Transverse colon (tissue), 4 donors: ENCODE measurements at regions not wholly inside any gene's neighbourhood (a gene's known extent, or its start where the extent isn't known, plus 50 kb on each side); places are given as distances from the start of the nearest gene placed in this dataset.

Experiments
- DNase-seq: peaks from one replicate; pipeline ENCODE4 v3.0.0-alpha.2; 2019
- H3K27ac ChIP-seq, 4 donors: fragments of 200-600 bp; sonication (generic); 2 replicates each; pipeline ENCODE4 v1.5.1; 2016 to 2018; ENCODE audit warnings: inconsistent platforms in 4 of 4
- H3K27me3 ChIP-seq: fragments of 200-600 bp; sonication (generic); 2 replicates; pipeline ENCODE4 v1.5.1; 2017; ENCODE audit warnings: inconsistent platforms
- H3K36me3 ChIP-seq, 4 donors: fragments of 200-600 bp; sonication (generic); 2 replicates each; pipeline ENCODE4 v1.5.1; 2017 to 2019; ENCODE audit warnings: inconsistent platforms in 4 of 4
- H3K4me1 ChIP-seq, 4 donors: fragments of 200-600 bp; sonication (generic); 2 replicates each; pipeline ENCODE4 v1.5.1; 2017 to 2020; ENCODE audit warnings: inconsistent platforms in 4 of 4
- H3K4me3 ChIP-seq, 4 donors: fragments of 200-600 bp; sonication (generic); 1 replicate in 1 of 4; 2 replicates in 3 of 4; pipeline versions ENCODE4 v1.5.1 to v1.6.1; 2017 to 2019; ENCODE audit warnings: inconsistent platforms in 4 of 4
- H3K9me3 ChIP-seq, 2 donors: fragments of 200-600 bp; sonication (generic); 2 replicates each; pipeline ENCODE4 v1.5.1; 2017 to 2019; ENCODE audit warnings: inconsistent platforms in 2 of 2
- CTCF ChIP-seq, 5 experiments: fragments of 200-600 bp in 3 of 5; fragments of 450-650 bp in 2 of 5; sonication (generic) in 3 of 5; IDR thresholded peaks; 1 replicate in 2 of 5; 2 replicates in 3 of 5; pipeline ENCODE4 v1.5.1; 2016 to 2017; ENCODE audit warnings: antibody characterized with exemption in 5 of 5, inconsistent platforms in 3 of 5, mild to moderate bottlenecking in 2 of 5, moderate library complexity in 1 of 5
- EP300 ChIP-seq: sonication (generic); formaldehyde crosslinking; IDR thresholded peaks from one replicate; pipeline ENCODE4 v1.6.1; 2017; ENCODE audit warnings: antibody characterized with exemption, low read depth
- POLR2A ChIP-seq: fragments of 450-650 bp; IDR thresholded peaks from one replicate; pipeline ENCODE4 v1.6.1; 2016; ENCODE audit warnings: antibody characterized with exemption, mild to moderate bottlenecking, moderate library complexity
- POLR2AphosphoS5 ChIP-seq, 3 donors: sonication (generic); formaldehyde crosslinking; IDR thresholded peaks; one replicate each; pipeline ENCODE4 v1.6.1; 2016; ENCODE audit warnings: antibody characterized with exemption in 3 of 3
- WGBS, 2 donors: methylation state at CpG; one replicate each; pipeline ENCODE4 v1.1.5; 2018; ENCODE audit warnings: low coverage in 1 of 2; 5-methylcytosine and 5-hydroxymethylcytosine counted together
- in situ Hi-C, 4 donors: fragments of 200-750 bp; cut with MboI; loops; one replicate each; pipeline versions ENCODE4 v1.15.0 to v1.15.1; 2017; ENCODE audit warnings: low sequenced_read_pairs in 3 of 4, low pct_ligation_motif_present in 1 of 4, low pct_unique_long_range_greater_than_20kb in 1 of 4
- intact Hi-C: fragments of 100-400 bp; cut with DNase I; formaldehyde crosslinking; loops from one replicate; pipeline ENCODE4 v1.15.1; 2023; ENCODE audit warnings: low total_unique reads

- no peak overlapping the region for H3K4me3 ChIP-seq
- no peaks in the 10 kb centered on the region for H3K36me3 ChIP-seq
- no peaks in the 10 kb centered on the region for H3K9me3 ChIP-seq
- TF ChIP-seq POLR2A = no peak
- no peak for TF ChIP-seq POLR2AphosphoS5 (IDR thresholded peaks at IDR 0.05)
- TF ChIP-seq EP300 = no peak
- TF ChIP-seq CTCF (IDR thresholded peaks at IDR 0.05) = no peak
- H3K27me3 ChIP-seq = no peaks in the 10 kb centered on the region
- in situ Hi-C loops (no loop called here), intact Hi-C loops (no loop called here)
- no peaks in the 10 kb centered on the region for H3K4me1 ChIP-seq
- WGBS, 2 donors = 78 to 79% methylated on average over 4 of the region's 4 CpGs
- no peak overlapping the region for H3K27ac ChIP-seq
- no peak for DNase-seq
These were observed 109.0 kb upstream of the C1QTNF7 start for GRCh38 chr4:15318621-15319348.

DNA sequence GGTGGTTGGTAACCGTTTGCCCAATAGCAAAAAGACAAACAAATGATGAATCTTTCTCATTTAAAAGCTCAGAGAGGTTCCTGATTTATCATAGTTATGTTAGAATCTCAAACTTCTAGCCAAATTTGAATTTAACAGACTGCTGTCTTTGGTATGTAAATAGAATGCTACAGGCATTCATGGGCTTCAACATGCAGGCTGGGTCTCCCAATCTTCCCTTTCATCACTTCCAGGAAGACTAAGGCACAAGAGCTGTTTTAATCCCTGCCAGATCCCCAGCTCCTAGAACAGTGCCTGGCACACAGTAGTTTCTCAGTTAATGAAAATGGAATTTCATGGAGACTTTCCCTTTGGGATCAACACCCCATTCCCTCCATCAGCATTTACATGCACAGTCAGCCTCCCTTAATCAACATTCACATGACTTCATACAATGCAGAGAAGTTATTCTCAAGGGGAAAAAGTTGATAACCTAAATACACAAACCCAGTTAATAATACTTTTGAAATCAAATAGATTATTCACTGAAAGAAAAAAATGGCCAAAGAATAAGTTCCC lies 107.6 kb upstream of the C1QTNF7 start:
- no peak overlapping the region for H3K4me3 ChIP-seq
- no peak for DNase-seq
- no peaks in the 10 kb centered on the region for H3K4me1 ChIP-seq
- no peaks in the 10 kb centered on the region for H3K27me3 ChIP-seq
- intact Hi-C loops = no loop called here
- no peaks in the 10 kb centered on the region for H3K9me3 ChIP-seq
- in situ Hi-C loops = no loop called here
- 23 to 44% methylated on average over 1 of the region's 1 CpG for WGBS, 2 donors
- no peaks in the 10 kb centered on the region for H3K36me3 ChIP-seq
- TF ChIP-seq EP300 = no peak
- no peak for TF ChIP-seq CTCF (IDR thresholded peaks at IDR 0.05)
- no peak for TF ChIP-seq POLR2A
- TF ChIP-seq POLR2AphosphoS5 (IDR thresholded peaks at IDR 0.05) = no peak
- no peak overlapping the region for H3K27ac ChIP-seq

- intact Hi-C loops = no loop called here
- no peak for DNase-seq
- Histone ChIP-seq H3K4me1 (no peaks in the 10 kb centered on the region), H3K9me3 (no peaks in the 10 kb centered on the region), H3K27ac (no peak overlapping the region), H3K36me3 (no peaks in the 10 kb centered on the region), H3K4me3 (no peak overlapping the region), H3K27me3 (no peaks in the 10 kb centered on the region)
- 47% methylated on average over 3 of the region's 3 CpGs; no CpG with 5 or more reads in 1 of the 2 donors for WGBS, 2 donors
- TF ChIP-seq POLR2AphosphoS5 (IDR thresholded peaks at IDR 0.05) (no peak), EP300 (no peak), CTCF (IDR thresholded peaks at IDR 0.05) (no peak)
- in situ Hi-C loops = no loop called here
These were observed 105.8 kb upstream of the C1QTNF7 start for GRCh38 chr4:15322006-15322405.

DNA sequence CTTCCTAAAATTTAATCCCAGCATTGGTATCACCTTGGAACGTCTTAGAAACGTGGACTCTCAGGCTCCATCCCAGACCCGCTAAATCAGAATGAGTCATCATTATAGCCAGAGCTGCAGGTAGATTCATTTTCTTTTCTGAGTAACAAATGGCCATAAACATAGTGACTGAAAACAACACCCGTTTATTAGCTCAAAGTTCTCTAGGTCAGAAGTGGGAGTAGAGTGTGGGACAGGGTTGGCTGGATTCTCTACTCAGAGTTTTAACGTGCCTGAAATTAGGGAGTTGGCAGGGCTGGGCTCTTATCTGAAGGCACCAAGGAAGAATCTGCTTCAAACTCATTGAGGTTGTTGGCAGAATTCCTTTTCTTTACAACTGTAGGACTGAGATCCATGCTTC lies 101.8 kb upstream of the C1QTNF7 start:
- peak; percentile 15 for DNase-seq
- Histone ChIP-seq H3K27ac (no peak overlapping the region), H3K4me3 (no peak overlapping the region), H3K9me3 (no peaks in the 10 kb centered on the region), H3K27me3 (no peaks in the 10 kb centered on the region), H3K36me3 (no peaks in the 10 kb centered on the region), H3K4me1 (no peaks in the 10 kb centered on the region)
- WGBS, 2 donors = 41 to 42% methylated on average over 4 to 5 of the region's 5 CpGs
- TF ChIP-seq EP300 (no peak), POLR2AphosphoS5 (IDR thresholded peaks at IDR 0.05) (no peak)
- intact Hi-C loops = no loop called here
- in situ Hi-C loops = no loop called here
